GM12875 (cell line): ENCODE measurements at regions not wholly inside any gene's neighbourhood (a gene's known extent, or its start where the extent isn't known, plus 50 kb on each side); places are given as distances from the start of the nearest gene placed in this dataset.

Experiments
- H3K4me3 ChIP-seq: one replicate; pipeline ENCODE4 v1.5.1; 2011; ENCODE audit warnings: low read depth, low read length, control low read depth
- TF ChIP-seq, protein P1 (sequence below): IDR thresholded peaks from 2 replicates; pipeline ENCODE4 v1.5.1; 2011; ENCODE audit warnings: low read depth, mild to moderate bottlenecking, control low read depth, inconsistent platforms, low read length, moderate library complexity, borderline replicate concordance; ENCODE audit not compliant: insufficient read depth

DNA sequence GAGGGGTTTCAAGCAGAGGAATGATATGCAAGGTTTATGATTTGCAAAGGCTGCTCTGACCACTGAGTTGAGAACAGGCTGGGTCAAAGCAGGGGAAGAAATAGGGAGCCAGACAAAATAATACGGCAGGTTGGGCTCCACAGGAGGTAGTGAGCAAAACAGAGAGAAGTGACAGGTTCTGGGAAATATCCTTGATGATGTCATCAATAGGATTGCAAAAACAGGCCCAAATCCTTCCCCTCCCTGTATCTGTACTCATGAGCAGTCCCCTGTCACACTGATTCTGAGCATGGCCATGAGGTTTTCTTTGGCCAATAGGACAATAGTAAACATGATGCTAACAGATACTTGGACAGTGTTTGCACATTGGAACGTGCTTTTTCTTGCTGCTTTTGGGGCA is 471.8 kb upstream of the BRINP1 start:
- no peak overlapping the region for H3K4me3 ChIP-seq
- TF ChIP-seq, protein P1, sequence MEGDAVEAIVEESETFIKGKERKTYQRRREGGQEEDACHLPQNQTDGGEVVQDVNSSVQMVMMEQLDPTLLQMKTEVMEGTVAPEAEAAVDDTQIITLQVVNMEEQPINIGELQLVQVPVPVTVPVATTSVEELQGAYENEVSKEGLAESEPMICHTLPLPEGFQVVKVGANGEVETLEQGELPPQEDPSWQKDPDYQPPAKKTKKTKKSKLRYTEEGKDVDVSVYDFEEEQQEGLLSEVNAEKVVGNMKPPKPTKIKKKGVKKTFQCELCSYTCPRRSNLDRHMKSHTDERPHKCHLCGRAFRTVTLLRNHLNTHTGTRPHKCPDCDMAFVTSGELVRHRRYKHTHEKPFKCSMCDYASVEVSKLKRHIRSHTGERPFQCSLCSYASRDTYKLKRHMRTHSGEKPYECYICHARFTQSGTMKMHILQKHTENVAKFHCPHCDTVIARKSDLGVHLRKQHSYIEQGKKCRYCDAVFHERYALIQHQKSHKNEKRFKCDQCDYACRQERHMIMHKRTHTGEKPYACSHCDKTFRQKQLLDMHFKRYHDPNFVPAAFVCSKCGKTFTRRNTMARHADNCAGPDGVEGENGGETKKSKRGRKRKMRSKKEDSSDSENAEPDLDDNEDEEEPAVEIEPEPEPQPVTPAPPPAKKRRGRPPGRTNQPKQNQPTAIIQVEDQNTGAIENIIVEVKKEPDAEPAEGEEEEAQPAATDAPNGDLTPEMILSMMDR = no peak

DNA sequence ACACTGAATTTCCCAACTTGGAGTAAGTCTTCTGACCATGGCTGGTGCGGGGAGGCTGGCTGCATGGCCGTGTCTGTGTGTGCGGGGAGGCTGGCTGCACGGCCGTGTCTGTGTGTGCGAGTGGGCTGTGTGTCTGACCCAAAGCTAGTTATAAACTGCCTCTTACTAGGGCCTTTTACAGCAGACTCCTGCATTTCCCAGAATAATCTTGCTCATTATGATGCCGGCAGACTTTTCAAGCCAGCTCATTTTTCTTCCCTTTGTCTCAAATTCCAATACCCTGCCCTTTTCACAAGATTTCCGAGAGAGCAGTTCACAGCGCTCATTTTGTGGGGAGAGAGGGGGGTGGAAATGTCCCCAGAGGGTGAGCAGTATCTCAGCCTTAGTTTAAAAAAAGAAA is 470.7 kb upstream of the BRINP1 start:
- H3K4me3 ChIP-seq = no peak overlapping the region
- TF ChIP-seq, protein P1 = no peak

DNA sequence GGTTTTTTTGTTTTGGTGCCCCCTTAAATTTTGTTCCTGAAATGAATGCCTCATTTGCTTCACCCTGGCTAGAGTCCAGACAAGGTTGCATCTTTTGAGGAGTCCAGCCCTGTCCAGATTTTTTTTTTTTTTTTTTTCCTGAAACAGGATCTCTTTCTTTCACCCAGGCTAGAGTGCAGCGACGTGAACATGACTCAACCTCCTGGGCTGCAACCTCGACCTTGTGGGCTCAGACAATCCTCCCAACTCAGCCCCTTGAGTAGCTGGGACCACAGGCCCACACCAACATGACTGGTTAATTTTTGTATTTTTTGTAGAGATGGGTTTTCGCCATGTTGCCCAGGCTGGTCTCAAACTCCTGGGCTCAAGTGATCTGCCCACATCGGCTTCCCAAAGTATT is 469.0 kb upstream of the BRINP1 start:
- H3K4me3 ChIP-seq = no peak overlapping the region
- TF ChIP-seq, protein P1 = no peak

DNA sequence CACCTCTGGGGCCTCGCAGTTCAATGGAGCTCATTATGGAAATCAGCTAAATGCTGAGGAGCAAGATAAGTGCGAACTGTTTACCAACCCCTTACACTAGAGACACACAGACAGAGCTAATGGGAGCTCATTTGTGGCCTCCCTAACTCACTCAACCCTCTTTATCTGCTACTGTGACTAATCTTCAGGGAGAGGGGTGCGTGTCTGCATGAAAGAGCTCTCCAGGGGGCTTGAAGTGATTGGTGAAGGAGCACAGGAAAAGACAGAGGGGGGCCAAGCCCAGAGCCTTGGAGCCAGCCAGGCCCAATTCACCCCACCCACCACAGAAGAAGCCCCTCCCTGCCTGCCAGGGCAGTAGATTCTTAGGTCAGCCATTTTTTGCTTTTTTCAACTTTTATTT is 466.8 kb upstream of the BRINP1 start:
- TF ChIP-seq, protein P1 = no peak
- no peak overlapping the region for H3K4me3 ChIP-seq

DNA sequence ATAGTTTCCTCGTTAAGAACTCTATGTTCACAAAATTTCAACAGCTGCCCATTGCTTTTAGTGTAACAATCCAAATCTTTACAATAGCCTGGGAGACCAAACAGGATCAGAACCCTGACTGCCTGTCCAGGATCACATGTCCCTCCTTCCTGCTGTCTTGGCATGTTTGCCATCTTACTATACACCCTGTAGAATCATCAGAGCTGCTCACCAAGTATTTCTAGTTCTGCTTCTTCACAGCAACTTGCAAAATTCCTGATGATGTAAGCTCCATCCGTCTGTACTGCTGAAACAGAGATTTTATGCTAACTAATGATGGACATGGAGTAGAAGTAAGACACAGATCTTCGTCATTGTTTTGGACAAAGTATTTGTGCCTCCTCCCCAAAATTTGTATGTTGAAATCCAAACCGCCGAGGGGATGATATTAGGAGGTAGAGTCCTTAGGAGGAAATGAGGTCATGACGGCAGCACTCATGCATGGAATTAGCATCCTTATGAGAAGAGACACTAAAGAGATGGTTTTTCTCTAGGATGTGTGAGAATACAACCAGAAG is 464.9 kb upstream of the BRINP1 start:
- TF ChIP-seq, protein P1 = no peak
- H3K4me3 ChIP-seq = no peak overlapping the region

DNA sequence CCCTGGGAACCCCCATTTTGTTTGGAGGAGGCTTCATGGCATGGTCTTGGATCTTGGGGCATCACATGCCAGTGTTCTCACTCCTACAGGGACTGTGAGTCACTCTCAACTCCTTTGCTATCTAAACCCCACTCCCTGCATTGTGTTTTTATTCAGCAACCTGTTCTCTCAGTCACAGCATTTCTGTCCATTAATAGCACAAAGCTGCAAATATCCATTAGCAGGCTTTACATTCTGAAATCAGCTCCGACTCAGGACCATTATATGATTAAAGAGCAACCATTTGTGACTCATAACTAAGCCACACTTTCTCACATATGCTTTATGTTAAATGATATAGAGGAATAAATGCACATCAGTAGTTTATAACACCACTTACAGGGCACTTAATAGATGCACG is 462.1 kb upstream of the BRINP1 start:
- TF ChIP-seq, protein P1 = no peak
- no peak overlapping the region for H3K4me3 ChIP-seq

DNA sequence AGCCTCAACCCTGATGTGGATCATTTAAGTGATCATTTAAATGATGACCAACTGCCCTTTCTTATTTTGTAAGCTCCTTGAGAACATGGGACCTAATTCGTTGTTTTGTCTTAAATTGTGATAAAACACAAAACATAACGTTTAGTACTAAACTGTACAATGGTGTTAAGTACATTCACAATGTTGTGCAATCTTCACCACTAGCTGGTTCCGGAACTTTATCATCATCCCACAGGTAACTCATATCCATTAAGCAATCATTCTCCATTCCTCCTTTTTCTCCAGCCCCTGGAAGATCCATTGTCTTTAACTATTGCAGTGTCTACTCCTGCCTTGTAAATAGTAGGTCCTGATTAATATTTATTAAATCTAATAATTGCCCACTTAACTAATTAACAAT is 460.5 kb upstream of the BRINP1 start:
- TF ChIP-seq, protein P1 = no peak
- no peak overlapping the region for H3K4me3 ChIP-seq
